Pancreas (tissue), 10 donors: ENCODE measurements at regions not wholly inside any gene's neighbourhood (a gene's known extent, or its start where the extent isn't known, plus 50 kb on each side); places are given as distances from the start of the nearest gene placed in this dataset.

ENCODE experiments used
- ATAC-seq, 4 donors: fragments of 200-7000 bp; cut with Tn5 transposase; one replicate each; pipeline versions ENCODE4 v1.8.0 to v1.9.1; 2020; ENCODE audit warnings: mild to moderate bottlenecking in 4 of 4, moderate library complexity in 4 of 4
- DNase-seq, 6 donors: peaks; one replicate each; pipeline ENCODE4 v3.0.0-alpha.2; 2020
- FAIRE-seq: peaks from 2 replicates; lab custom pipeline; 2012; peaks lifted over from hg19 to GRCh38; lab: Jason Lieb, UNC
- H3K27ac ChIP-seq, 4 donors: fragments of 200-600 bp; sonication (generic); 1 replicate in 3 of 4; 2 replicates in 1 of 4; pipeline versions ENCODE4 v1.5.0 to v1.8.0; 2020
- H3K27me3 ChIP-seq, 4 donors: fragments of 200-600 bp; one replicate each; pipeline ENCODE4 v1.8.0; 2021
- H3K36me3 ChIP-seq, 3 donors: fragments of 200-600 bp; sonication (generic) in 1 of 3; one replicate each; pipeline versions ENCODE4 v1.5.0 to v1.8.0; 2020 to 2021
- H3K4me1 ChIP-seq, 3 donors: fragments of 200-600 bp; one replicate each; pipeline ENCODE4 v1.8.0; 2021
- H3K4me3 ChIP-seq, 4 donors: fragments of 200-600 bp; sonication (generic) in 2 of 4; one replicate each; pipeline versions ENCODE4 v1.5.0 to v1.8.0; 2020 to 2021
- H3K9me3 ChIP-seq, 4 donors: fragments of 200-600 bp; one replicate each; pipeline ENCODE4 v1.8.0; 2021
- WGBS, 2 donors: extraction: QIAGEN DNeasy Blood & Tissue Kit; methylation state at CpG; one replicate each; pipeline ENCODE4 v1.1.7; 2013; 5-methylcytosine and 5-hydroxymethylcytosine counted together
- intact Hi-C, 3 donors: fragments of 100-400 bp; cut with DNase I; formaldehyde crosslinking; loops; one replicate each; pipeline versions ENCODE4 v1.11.1 to v1.14.2; 2022
- TF ChIP-seq, protein P1 (sequence below), 4 donors: fragments of 200-600 bp; sonication (generic) in 3 of 4; IDR thresholded peaks; one replicate each; pipeline versions ENCODE4 v1.5.0 to v1.8.0; 2021; ENCODE audit warnings: antibody characterized with exemption in 4 of 4
- donor health status: healthy with polysubstance abuse.
- donor health status: DM: no; HTN: no; CAD: no; lungs with moderate emphysema.
- donor health status: DM: no; HTN: no; CAD: no.
- donor health status: control.
- donor health status: control.
- donor health status: Bipolar disorder and iron deficiency.
- donor health status: DM: yes; HTN: yes; CAD: no.
- donor health status: DM: no; HTN: no; CAD: no.
- donor health status: DM: no; HTN: no; CAD: no.
- donor health status: DM: yes; HTN: yes; CAD: no.

DNA sequence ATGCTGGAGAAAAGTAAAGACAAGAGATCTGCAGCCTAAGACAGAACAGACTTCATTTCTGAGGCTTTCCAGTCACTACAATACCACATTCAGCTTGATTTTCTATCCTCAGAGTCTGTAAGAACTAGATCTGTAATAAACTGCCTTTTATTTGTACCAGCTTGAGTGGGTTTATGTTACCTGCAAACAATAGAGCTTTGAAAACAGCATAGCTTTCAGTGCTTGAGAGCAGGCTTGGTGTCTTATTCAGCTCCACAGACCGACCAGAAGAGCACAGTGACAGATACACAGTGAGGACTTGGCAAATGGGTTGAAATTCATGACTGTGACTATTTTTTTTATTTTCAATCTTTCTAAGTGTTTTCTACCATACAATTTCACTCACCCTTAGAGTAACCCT is 207.8 kb upstream of the OTX2 start:
- Histone ChIP-seq H3K4me3 (no peak overlapping the region), H3K36me3 (no peaks in the 10 kb centered on the region), H3K27ac (no peak overlapping the region), H3K27me3 (no peaks in the 10 kb centered on the region), H3K9me3 (no peaks in the 10 kb centered on the region), H3K4me1 (peaks cover 0 to 3% (median 0%) of the 10 kb centered on the region in 3 donors)
- FAIRE-seq: no peak
- ATAC-seq: no peak
- no peak for DNase-seq
- intact Hi-C loops: no loop called here
- 53 to 76% methylated on average over 1 of the region's 1 CpG for WGBS, 2 donors
- TF ChIP-seq, protein P1, sequence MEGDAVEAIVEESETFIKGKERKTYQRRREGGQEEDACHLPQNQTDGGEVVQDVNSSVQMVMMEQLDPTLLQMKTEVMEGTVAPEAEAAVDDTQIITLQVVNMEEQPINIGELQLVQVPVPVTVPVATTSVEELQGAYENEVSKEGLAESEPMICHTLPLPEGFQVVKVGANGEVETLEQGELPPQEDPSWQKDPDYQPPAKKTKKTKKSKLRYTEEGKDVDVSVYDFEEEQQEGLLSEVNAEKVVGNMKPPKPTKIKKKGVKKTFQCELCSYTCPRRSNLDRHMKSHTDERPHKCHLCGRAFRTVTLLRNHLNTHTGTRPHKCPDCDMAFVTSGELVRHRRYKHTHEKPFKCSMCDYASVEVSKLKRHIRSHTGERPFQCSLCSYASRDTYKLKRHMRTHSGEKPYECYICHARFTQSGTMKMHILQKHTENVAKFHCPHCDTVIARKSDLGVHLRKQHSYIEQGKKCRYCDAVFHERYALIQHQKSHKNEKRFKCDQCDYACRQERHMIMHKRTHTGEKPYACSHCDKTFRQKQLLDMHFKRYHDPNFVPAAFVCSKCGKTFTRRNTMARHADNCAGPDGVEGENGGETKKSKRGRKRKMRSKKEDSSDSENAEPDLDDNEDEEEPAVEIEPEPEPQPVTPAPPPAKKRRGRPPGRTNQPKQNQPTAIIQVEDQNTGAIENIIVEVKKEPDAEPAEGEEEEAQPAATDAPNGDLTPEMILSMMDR (IDR thresholded peaks at IDR 0.05): no peak

DNA sequence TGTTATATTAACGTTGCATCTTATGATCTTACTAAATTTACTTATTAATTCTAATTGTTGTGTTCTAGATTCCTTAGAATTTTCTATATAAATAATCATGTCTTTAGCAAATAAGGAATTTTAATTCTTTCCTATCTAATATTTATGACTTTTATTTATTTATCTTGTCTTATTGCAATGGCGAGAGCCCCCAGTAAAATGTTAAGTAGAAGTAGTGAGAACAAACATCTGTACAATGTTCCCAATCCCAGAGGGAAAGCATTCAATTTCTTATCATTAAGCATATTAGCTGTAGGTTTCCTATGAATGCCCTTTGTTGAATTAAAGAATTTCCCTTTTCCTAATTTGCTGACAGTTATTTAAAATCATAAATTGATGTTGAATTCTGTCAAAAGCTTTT is 203.7 kb upstream of the OTX2 start:
- intact Hi-C loops: no loop called here
- Histone ChIP-seq H3K4me3 (no peak overlapping the region), H3K27ac (no peak overlapping the region), H3K9me3 (no peaks in the 10 kb centered on the region), H3K36me3 (no peaks in the 10 kb centered on the region), H3K4me1 (no peaks in the 10 kb centered on the region), H3K27me3 (no peaks in the 10 kb centered on the region)
- 67 to 77% methylated on average over 2 of the region's 2 CpGs for WGBS, 2 donors
- no peak for FAIRE-seq
- ATAC-seq: no peak
- no peak for DNase-seq
- TF ChIP-seq, protein P1 (IDR thresholded peaks at IDR 0.05): no peak

DNA sequence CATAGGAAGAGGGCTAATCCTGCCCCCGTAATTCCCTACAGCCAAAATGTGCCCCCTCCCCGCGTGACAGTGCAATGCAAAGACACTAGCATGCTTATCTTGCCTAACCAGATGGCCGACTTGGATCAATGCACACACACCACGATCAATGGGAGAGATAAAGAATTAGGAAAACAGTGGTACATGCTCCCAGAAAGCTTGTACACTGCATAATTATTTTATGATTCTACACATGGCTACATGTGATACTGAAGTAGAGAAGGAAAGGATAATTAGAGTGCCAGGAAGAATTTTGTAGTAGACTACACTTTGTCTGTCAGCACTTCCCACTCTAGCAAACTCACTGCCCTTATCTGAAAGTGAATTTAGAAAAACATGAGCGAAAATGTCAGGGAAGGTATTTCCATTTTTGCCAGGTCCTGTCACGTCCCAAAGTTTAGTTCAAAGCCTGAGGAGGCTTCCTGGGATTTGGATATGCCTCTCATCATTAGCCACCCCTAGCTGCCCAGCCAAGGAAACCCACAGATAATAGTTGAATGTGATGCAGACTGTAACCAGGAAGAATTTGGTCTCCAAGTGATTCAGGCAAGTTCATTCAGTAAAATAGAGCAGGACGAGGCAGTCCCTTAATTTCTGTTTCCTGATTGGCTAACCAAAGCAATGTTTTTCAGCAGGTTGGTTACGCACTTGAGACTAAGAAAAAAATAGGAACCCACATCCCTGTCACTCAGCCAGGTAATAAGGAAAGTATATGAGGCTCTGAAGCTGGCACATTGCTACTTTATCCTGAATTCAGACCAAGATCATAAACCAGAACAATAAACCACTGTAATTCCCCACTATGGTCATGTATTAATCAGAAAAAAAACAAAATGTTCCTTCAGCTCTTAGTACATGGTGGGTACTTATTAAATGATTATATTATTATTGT is 199.6 kb upstream of the OTX2 start:
- H3K36me3 ChIP-seq: no peaks in the 10 kb centered on the region
- H3K9me3 ChIP-seq: no peaks in the 10 kb centered on the region
- intact Hi-C loops: no loop called here
- DNase-seq (no peak), ATAC-seq (no peak), FAIRE-seq (no peak)
- WGBS, 2 donors: 19 to 21% methylated on average over 9 of the region's 9 CpGs
- H3K4me3 ChIP-seq: no peak overlapping the region
- TF ChIP-seq, protein P1 (IDR thresholded peaks at IDR 0.05): no peak
- no peaks in the 10 kb centered on the region for H3K4me1 ChIP-seq
- H3K27me3 ChIP-seq: peaks cover 0 to 7% (median 0%) of the 10 kb centered on the region in 4 donors
- no peak overlapping the region for H3K27ac ChIP-seq

DNA sequence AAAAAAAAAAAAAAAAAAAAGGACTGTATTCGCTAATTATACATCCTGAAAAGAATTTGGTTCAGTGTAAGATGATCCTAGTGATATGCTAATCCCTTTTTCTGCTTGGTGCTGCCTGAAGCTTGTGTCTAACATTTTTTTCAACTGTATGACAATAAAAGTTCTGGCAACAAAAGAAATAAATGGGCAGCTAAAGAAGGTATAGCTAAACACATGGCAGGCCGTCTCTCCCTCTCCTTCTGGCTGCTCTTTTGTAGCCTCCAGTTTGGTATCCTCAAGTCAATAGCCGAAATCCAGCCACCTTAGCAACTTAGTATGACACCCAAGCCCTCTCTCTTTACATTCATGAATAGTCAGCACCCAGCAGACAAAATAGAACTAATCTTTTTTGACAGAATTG is 198.3 kb upstream of the OTX2 start:
- ATAC-seq (no peak), FAIRE-seq (no peak), DNase-seq (no peak)
- H3K27me3 ChIP-seq: peaks cover 0 to 7% (median 0%) of the 10 kb centered on the region in 4 donors
- WGBS, 2 donors: 77 to 80% methylated on average over 3 of the region's 3 CpGs
- no peaks in the 10 kb centered on the region for H3K36me3 ChIP-seq
- TF ChIP-seq, protein P1 (IDR thresholded peaks at IDR 0.05): no peak
- no peak overlapping the region for H3K27ac ChIP-seq
- no peaks in the 10 kb centered on the region for H3K9me3 ChIP-seq
- H3K4me1 ChIP-seq: no peaks in the 10 kb centered on the region
- no peak overlapping the region for H3K4me3 ChIP-seq
- intact Hi-C loops: no loop called here

DNA sequence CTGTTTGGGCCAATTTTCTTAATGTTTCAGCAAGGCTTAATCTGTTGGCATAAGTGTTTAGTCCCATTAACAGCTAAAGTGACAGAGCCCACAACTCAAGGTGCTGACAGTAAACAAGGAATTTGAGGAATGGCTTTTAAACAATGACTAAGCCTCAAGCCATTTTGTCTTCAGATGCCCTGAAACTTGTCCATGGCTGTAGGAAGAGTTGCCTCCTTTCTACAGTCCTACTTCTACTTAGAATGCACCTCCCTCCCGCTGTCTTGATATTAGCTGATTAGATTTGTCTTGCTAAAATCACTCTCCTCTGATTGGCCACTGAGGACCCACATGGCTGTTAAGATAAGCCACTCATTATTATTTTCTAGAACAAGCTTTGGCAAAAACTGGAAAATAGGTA is 188.4 kb upstream of the OTX2 start:
- ATAC-seq (no peak), DNase-seq (no peak), FAIRE-seq (no peak)
- Histone ChIP-seq H3K4me3 (no peak overlapping the region), H3K9me3 (no peaks in the 10 kb centered on the region), H3K36me3 (no peaks in the 10 kb centered on the region), H3K27me3 (no peaks in the 10 kb centered on the region), H3K4me1 (no peaks in the 10 kb centered on the region), H3K27ac (no peak overlapping the region)
- TF ChIP-seq, protein P1 (IDR thresholded peaks at IDR 0.05): no peak
- intact Hi-C loops: no loop called here
- WGBS, 2 donors: 52 to 70% methylated on average over 1 of the region's 1 CpG
